HG03442 (cell line): ENCODE measurements at regions not wholly inside any gene's neighbourhood (a gene's known extent, or its start where the extent isn't known, plus 50 kb on each side); places are given as distances from the start of the nearest gene placed in this dataset.

Experiments used
- ATAC-seq: cut with Tn5 transposase; IDR thresholded peaks from one replicate; pipeline ENCODE4 v1.9.1; 2021; ENCODE audit warnings: mild to moderate bottlenecking, moderate library complexity; ENCODE audit not compliant: unreplicated experiment

DNA sequence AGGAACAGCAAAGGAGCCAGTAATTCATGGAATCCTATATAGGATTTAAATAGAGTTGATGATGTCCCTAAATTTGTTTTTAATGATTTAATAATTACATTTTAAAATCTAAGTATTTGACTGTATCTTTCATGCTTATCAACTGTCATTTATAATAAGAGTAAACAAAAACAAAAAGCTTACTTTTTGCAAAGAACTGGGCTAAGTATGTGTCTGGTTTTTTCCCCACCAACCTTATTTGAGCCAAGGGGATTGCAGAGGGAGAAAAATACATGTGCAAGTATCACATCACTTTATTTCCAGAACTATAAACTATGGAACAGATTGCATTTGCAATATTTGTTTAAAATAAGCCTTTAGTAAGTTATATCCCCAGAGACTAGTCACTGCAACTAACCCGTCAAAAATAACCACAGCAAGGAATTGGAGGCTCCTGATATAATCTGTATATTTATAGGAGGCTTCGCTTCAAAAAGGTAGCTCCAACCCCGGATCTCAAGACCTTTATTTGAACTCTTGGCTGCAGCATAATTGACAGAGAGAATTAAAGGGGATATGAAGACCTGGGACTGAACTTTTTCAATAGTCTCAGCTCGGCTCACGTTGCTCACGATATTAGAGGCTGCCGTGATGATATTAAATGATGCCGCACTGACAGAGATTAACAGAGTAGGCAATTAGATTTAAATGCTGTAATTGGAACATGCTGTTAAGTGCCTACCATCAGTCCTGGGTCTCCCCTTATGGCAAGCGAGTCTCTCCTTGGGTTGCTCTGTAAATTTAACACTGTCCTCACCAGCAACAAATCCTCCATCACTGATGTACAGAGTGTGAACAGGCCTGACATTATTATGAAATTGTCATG is 329.1 kb upstream of the NFIA start:
- no peak for ATAC-seq

DNA sequence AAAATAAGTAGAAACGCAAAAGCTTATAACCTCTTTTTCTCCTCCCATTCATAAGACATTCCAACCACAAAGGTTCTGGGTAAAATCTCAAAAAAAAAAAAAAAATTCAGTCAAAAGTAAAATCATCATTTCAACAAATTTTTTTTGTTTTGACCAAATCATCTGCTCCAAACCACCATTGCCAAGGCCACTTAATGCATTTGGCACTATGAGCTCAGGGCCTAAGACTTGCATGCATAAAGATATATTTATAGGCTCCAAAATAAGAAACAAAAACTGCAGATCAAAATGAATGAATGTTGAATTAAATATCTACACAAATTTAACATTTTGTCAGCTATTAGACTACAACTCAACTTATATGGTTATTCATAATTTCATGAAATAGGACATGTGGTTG is 331.1 kb upstream of the NFIA start:
- no peak for ATAC-seq

DNA sequence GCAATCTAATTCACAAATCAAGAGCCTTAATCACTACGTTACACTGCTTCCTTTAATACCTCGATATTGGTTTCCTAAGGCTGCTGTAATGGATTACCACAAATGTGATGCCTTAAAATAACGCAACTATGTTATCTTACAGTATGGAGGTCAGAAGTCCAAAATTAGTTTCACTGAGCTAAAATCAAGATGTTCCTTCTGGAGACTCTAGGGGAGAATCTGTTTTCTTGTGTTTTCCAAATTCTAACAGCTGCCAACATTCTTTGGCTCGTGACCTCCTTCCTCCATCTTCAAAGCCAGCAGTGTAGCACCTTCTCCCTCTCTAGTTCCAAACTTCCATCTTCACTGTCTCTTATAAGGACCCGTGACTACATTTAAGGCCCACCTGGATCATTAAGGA is 335.0 kb upstream of the NFIA start:
- no peak for ATAC-seq

DNA sequence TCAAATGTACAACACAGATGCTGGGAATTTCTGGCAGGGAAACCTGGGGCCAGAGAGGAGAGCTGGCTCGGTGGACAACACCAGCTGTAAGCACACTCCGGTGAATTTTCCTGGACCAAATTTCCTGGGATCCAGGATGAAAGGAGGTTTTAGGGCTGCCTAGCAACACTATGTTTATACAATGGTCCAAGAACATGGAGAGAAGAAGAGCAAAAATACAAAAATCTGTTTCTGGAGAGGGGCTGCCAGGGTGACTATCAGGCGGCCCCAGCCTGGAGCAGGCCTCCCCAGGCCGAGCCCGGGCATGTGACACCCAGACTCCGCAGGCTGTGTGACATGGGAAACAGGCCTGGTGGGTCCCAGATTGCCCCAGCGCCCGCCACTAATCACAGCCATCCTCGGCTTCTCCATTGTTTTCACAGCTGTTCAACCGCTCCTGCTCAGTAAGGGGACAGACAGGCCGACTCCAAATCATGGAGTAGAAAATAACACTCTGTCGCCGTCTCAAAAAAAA is 336.0 kb upstream of the NFIA start:
- no peak for ATAC-seq

DNA sequence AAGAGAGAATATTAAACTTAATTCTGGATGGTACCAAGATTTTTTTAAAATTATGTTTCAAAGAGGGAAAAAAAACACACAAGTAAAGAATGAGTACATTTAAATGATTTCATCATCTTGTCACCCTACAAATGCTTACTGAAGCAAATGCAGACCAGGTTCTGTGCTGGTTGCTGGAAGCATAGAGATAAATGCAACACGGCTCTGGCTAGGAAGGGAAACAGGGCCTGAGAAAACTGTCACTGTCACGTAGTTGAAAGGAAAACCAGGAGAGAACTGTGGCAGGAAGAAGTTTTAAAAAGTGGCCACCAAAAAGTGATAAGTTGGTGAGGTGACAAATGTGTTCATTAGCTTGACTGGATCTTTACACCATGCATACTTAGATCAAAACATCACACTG is 336.9 kb upstream of the NFIA start:
- no peak for ATAC-seq

DNA sequence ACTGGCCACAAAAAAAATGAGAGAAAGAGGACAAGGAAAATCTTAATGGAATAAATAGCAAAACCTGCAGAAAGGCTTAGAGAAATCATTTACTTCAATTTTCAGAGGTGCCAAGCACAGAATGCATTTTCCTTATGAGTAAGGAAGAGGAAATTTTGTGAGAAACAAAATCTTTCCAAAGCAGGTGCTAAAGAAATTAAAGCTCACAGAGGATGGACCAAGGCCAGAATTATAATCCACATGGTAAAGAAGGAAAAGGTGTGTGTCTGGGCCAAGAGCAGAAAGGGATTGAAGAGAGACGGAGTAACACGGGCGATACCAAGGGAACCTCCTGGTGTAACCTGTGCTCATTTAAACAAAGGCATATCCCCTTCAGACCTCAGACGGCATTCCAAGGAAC is 340.0 kb upstream of the NFIA start:
- no peak for ATAC-seq

DNA sequence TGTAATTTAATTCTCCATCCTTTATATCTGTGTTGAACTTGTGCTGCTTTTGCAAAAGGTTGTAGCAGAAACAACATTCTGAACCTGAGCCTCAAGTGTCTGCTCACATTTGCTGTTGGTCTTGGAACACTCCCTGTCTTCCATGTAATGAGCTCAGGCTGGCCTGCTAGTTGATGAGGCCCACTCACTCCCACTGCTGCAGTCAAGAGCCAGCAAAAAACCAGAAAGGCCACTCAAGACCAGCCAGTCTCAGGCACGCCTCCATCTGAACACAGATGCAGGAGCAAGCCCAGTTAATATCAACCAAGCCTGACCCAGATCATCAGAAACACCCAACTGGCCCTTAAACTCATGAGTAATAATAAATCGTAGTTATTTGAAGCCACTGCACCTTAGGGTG is 342.2 kb upstream of the NFIA start:
- ATAC-seq: no peak

DNA sequence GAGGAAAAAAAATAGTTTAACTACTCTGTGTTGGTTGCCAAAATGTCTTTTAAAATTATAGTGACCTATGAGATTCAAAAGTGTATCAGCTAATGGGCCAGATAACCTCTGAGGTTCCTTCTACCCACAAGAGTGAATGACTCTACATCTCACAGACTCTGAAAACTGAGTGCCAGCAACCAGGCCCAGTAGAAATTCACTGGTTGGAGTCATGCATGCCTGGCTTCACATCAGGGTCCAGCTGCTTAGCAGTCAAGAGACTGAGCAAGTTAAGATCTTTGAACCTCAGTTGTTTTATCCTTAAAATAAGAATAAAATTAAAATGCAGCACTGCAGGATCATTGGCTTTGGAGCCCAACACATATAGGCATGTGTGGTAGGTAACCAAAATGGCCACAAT is 342.6 kb upstream of the NFIA start:
- ATAC-seq: no peak

DNA sequence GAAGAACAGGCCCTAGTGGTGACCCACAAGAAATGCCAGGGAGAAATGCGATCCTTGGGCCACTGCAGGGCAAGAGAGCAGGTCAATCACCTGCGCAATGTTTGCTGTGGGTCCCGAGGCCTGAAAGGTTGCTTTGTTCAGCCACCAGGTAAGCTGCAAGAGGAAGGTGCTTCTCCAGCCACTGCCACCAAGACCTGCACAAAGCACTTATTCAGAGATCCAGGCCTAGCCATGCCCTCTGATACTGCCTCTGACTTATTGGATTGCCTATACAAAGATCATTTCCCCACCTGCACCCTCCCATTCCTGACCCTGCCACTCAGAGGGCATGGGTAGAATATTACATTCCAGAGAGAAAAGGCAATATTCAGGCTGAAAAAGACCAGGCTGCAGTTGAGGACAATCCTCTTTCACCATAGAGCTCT is 349.4 kb upstream of the NFIA start:
- no peak for ATAC-seq

DNA sequence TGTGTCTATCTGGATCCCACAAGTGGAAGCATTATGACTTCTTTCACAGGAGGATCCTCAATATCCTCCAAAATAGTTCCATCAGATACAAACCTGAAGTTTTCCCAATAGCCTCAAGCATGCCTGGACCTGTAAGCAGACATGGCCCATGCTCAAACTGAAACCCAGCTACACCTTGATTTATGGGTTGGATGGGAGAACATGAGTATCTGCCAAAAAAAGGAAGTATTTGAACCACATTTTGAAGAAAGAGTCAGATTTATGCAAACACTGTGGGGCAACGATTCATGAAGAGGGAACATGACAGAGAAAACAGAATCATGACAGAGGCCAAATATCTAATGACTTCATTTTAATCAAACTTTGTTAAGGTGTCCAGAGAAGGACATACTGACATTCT is 351.0 kb upstream of the NFIA start:
- no peak for ATAC-seq

DNA sequence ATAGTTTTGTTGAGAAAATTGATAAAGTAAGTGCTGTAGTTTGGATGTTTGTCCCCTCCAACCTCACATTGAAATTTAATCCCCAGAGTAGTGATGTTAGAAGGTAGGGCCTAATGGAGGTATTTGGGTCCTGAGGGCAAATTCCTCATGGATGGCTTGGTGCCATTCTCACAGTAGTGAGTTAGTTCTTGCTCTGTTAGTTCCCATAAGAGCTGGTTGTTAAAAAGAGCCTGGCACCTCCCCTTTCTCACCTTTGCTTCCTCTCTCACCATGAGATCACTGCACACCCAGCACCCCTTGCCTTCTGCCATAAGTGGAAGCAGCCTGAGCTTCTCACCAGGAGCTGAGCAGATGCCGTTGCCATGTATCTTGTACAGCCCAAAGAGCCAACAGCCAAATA is 354.8 kb upstream of the NFIA start:
- no peak for ATAC-seq

DNA sequence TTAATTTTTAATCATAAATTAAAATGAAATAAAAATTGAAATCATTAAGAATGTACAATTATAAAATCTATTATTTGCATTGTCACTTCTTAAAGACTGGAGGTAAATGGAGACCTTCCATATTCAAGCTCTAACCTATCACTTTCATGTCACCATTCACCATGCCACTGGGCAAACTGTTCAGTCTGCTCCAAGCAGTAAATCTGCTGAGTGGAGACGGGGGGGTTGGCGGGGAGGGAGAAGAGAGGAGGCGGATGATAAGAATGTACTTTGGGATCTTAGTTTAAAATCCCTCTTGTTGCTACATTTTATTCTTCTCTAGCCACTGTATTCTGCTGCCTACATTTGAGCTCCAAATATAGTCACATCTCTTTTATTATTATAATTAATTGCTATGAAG is 365.9 kb upstream of the NFIA start:
- ATAC-seq: no peak

DNA sequence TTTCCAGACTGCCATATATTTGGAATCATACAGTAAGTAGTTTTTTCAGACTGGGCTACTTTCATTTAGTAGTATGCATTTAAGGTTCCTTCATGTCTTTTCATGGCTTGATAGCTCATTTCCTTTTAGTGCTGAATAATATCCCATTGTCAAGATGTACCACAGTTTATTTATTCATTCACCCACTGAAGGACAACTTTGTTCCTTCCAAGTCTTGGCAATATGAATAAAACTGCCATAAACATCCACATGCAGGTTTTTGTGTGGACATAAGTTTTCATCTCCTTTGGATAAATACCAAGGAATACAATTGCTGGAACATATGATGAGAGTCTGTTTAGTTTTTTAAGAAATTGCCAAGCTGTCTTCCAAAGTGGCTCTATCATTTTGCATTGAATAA is 366.4 kb upstream of the NFIA start:
- no peak for ATAC-seq

DNA sequence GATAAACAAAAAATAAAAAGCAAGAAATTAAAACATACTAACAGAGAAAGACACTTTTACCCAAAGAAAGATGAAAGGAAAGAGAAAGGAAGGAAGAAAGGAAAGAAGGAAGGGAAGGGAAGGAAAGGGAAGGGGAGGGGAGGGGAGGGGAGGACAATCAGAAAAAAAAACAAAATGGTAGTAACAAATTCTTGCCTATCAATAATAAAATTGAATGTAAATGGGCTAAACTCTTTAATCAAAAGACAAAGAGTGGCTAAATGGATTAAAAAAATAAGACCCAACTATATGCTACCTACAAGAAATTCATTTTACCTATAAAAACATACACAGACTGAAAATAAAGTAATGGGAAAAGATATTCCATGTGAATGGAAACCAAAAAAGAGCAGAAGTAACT is 372.9 kb upstream of the NFIA start:
- no peak for ATAC-seq

DNA sequence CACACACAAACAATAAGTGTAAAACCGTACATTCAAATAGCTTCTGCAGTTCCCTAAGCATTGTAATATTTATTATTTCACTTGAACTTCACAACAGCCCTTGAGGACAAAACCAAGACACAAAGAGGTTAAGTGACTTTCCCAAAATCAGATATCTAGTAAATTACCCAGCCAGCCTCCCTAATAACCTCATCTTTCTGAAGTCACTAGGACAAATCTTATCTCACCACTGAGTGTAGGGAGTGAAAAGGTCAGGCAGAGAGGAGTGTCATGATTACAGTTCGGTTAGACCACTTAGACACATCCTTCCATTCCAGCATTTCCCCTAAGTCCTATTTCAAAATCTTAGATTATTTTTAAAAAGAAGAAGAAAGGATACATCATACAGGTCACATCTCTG is 377.3 kb upstream of the NFIA start:
- no peak for ATAC-seq

DNA sequence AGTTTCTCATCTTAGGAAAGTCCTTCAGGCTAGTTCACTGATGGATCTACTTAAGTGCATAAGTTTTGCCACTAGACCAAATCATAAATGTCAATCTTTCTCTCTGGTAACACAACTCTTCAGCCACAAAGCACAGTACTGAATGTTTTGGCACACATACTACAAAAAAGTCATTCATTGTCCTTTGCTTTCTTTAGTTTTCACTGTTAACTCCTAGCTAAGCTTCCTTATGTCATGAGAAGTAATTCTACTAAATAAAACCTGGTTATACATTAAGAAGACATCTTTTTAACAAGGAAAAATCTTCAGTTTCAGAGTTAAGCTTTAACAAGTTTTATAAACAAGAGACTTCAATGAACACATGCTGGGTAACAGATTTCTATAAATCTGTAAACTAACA is 379.2 kb upstream of the NFIA start:
- no peak for ATAC-seq

DNA sequence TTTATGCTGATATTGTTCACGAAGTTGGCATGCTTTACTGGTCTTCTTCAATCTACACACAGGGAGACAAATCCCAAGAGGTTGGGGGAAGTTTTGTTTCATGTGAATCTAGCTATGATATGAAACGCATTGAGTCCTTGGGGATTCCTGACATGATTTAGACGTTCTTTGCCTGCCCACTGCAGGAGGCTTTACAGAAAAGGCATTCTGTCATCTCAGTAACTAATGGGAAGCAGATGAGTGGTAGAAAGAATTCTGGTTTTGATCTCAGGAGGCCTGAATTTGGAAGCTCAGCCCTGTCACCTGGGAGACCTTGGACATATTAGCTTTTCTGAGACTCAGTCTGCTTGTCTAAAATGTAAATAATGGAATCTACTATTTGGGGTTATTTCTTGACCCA is 383.0 kb upstream of the NFIA start:
- no peak for ATAC-seq

DNA sequence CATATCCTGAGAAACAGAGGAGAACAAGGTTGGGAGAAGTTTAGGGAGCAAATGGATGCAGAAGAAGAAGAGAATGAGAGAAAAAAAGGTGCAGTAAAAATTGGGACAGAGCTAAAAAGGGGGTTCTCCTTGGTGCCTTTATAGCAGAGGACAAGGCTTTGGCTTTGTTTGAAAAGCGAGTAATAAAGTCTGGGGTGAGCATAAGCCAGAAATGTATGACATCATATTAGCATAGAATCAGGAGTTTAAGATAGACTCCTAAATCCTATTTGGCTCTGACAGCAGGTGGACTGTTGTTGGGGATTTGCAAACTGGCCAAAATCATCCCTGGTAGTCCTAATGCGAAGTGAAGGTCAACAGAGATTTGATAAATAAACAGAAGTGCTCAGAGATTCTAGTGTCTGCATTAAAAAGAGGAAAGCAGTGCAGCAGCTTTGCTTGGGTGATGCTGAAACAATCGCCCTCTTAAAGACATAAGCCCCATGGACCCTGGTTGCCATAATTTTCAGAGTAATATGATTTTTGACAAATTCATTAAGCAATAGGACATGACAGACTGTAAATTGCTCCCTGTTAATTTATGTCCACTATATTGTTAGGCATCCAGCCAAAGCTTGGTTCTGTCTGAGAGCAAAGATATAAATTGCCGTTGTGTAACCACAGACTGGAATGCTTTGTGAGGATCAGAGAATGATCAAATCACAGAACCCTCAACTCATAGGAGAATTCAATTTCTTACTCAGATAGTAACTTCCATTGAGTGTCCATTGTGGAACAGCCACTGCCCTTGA is 385.0 kb upstream of the NFIA start:
- no peak for ATAC-seq

DNA sequence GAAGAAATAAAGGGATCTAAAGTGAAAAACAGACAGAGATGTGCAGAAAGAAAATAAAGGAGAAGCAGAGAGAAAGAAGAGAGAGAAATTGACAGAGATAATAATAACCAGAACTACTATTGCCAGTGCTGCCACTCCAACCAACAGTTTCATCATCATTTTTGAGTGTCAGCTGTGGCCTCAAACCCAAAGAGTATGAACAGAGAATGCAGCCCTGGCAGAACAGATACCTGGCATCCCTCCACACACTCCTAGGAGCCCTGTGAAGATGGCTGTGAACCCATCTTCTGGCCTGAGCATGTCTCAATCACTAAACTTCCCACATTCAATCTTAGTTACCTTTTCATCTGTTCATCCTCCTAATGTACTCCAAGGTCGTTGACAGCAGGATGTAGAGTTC is 385.8 kb upstream of the NFIA start:
- ATAC-seq: no peak

DNA sequence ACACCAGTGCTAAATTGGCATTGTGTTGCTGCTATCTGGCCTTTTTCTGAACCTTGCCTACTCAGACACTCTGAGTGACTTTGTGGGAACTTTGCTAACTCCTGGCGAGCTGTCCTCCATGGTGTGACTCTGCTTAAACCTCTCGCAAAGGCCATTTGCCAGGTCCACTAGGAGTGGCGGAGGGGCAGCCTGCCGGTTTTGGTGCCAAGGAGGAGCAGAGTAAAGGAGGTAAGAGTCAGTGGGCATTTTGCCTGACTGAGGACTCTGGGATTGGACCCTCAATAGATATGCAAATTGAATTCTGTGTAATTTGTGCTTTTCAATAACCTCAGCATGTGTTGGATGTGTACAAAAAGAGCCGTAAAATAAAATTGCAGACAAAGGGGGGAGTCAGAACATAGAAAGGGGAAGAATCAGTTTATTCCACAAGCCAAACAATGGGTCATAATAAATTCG is 386.6 kb upstream of the NFIA start:
- no peak for ATAC-seq

DNA sequence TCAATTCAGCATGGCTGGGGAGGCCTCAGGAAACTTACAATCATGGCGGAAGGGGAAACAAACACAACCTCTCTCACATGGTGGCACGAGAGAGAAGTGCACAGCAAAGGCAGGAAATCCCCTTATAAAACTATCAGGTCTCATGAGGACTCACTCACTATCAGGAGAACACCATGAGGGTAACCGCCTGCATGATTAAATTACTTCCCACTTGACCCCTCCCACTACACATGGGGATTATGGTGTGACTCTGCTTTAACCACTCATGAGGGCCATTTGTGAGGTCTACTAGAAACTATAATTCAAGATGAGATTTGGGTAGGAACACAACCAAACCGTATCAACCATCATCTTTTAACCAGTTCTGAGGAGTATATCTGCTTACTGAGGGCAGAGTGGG is 387.4 kb upstream of the NFIA start:
- no peak for ATAC-seq

DNA sequence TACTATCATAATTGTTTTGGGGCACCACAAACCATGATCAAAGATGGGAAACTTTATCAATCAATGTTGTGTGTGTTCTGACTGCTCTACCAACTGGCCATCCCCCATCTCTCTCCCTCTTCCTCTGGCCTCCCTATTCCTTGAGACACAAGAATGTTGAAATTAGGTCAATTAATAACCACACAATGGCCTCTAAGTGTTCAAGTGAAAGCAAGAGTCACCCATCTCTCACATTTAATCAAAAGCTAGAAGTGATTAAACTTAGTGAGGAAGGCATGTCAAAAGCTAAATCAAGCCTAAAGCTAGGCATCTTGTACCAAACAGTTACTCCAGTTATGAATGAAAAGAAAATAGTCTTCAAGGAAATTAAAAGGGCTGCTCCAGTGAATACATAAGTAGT is 390.3 kb upstream of the NFIA start:
- ATAC-seq: no peak
